SK-N-SH (cell line): ENCODE measurements at regions not wholly inside any gene's neighbourhood (a gene's known extent, or its start where the extent isn't known, plus 50 kb on each side); places are given as distances from the start of the nearest gene placed in this dataset.

ENCODE experiments used
- CTCF ChIA-PET: fragments of 300-600, 350-600 bp; formaldehyde crosslinking; extraction: SDS; loops from one replicate; lab custom pipeline; 2021; lab: Yijun Ruan, JAX
- POLR2A ChIA-PET: fragments of 350-600 bp; sonication (Branson Sonifier 250); formaldehyde crosslinking; extraction: SDS; loops from one replicate; lab custom pipeline; 2020; ENCODE audit warnings: antibody characterized with exemption, inconsistent platforms; lab: Yijun Ruan, JAX
- DNase-seq: peaks from one replicate; pipeline ENCODE4 v3.0.0; 2012
- H2AFZ ChIP-seq: fragments of 200-600 bp; sonication (generic); 2 replicates; pipeline ENCODE4 v1.8.1; 2016; ENCODE audit warnings: antibody characterized with exemption, mild to moderate bottlenecking, low read depth
- H3F3A ChIP-seq: fragments of 200-600 bp; sonication (generic); replicated peaks from 2 replicates; pipeline ENCODE3; 2016; ENCODE audit warnings: antibody characterized with exemption, mild to moderate bottlenecking; ENCODE audit not compliant: insufficient read depth
- H3K27ac ChIP-seq, 2 experiments: fragments of 200-500 bp in 1 of 2; fragments of 200-600 bp in 1 of 2; sonication (Bioruptor generic) in 1 of 2; sonication (generic), shearing (Covaris generic) in 1 of 2; 2 replicates each; pipeline versions ENCODE4 v1.5.1 to v1.6.1; 2014 to 2016; ENCODE audit warnings: low read depth in 2 of 2, inconsistent platforms in 1 of 2, low read length in 1 of 2, mild to moderate bottlenecking in 1 of 2, mixed read lengths in 1 of 2
- H3K27me3 ChIP-seq: fragments of 200-600 bp; sonication (generic), shearing (Covaris generic); 2 replicates; pipeline ENCODE4 v1.6.1; 2016; ENCODE audit warnings: mixed run types; ENCODE audit not compliant: insufficient read depth
- H3K36me3 ChIP-seq, 2 experiments: fragments of 200-500 bp in 1 of 2; fragments of 200-600 bp in 1 of 2; sonication (Bioruptor generic) in 1 of 2; sonication (generic) in 1 of 2; replicated peaks in 1 of 2; 2 replicates each; pipeline versions ENCODE3 to v1.5.1; 2014 to 2016; ENCODE audit warnings: low read length in 1 of 2, mild to moderate bottlenecking in 1 of 2; ENCODE audit not compliant: insufficient read depth in 2 of 2, control insufficient read depth in 1 of 2
- H3K4me1 ChIP-seq, 2 experiments: fragments of 200-500 bp in 1 of 2; fragments of 200-600 bp in 1 of 2; sonication (Bioruptor generic) in 1 of 2; sonication (generic), shearing (Covaris generic) in 1 of 2; 2 replicates each; pipeline versions ENCODE4 v1.5.1 to v1.6.1; 2014 to 2016; ENCODE audit warnings: low read depth in 1 of 2, low read length in 1 of 2, mixed run types in 1 of 2; ENCODE audit not compliant: insufficient read depth in 2 of 2, control insufficient read depth in 1 of 2
- H3K4me2 ChIP-seq: fragments of 200-600 bp; sonication (generic), shearing (Covaris generic); 2 replicates; pipeline ENCODE4 v1.6.1; 2017; ENCODE audit warnings: mixed run types
- H3K4me3 ChIP-seq, 2 experiments: fragments of 200-500 bp in 1 of 2; fragments of 200-600 bp in 1 of 2; sonication (Bioruptor generic) in 1 of 2; sonication (generic), shearing (Covaris generic) in 1 of 2; 2 replicates each; pipeline versions ENCODE4 v1.5.1 to v1.8.1; 2014 to 2016; ENCODE audit warnings: low read depth in 2 of 2, inconsistent platforms in 1 of 2, low read length in 1 of 2, mild to moderate bottlenecking in 1 of 2, mixed read lengths in 1 of 2, moderate library complexity in 1 of 2
- H3K79me2 ChIP-seq: fragments of 200-600 bp; sonication (generic); 2 replicates; pipeline ENCODE4 v1.8.1; 2017; ENCODE audit warnings: mild to moderate bottlenecking; ENCODE audit not compliant: insufficient read depth
- H3K9ac ChIP-seq: fragments of 200-600 bp; sonication (generic); 2 replicates; pipeline ENCODE4 v1.6.1; 2017; ENCODE audit warnings: mixed run types
- H3K9me2 ChIP-seq: fragments of 200-600 bp; sonication (generic); 2 replicates; pipeline ENCODE4 v1.6.1; 2017; ENCODE audit warnings: mixed run types
- H3K9me3 ChIP-seq: fragments of 200-600 bp; sonication (generic); 2 replicates; pipeline ENCODE4 v1.6.1; 2017; ENCODE audit warnings: mixed run types, mild to moderate bottlenecking, moderate library complexity
- H4K20me1 ChIP-seq: fragments of 200-600 bp; sonication (generic); 2 replicates; pipeline ENCODE4 v1.6.1; 2017; ENCODE audit warnings: mild to moderate bottlenecking, mixed run types; ENCODE audit not compliant: insufficient read depth
- CHD2 ChIP-seq: fragments of 150-350 bp; IDR thresholded peaks from 2 replicates; pipeline ENCODE4 v1.6.1; 2018; ENCODE audit warnings: low read length; ENCODE audit not compliant: partially characterized antibody
- ELF1 ChIP-seq: IDR thresholded peaks from 2 replicates; pipeline ENCODE4 v1.4.0; 2012
- GATA2 ChIP-seq: sonication (generic); formaldehyde crosslinking; IDR thresholded peaks from 2 replicates; pipeline ENCODE4 v1.5.0; 2020; ENCODE audit warnings: mild to moderate bottlenecking, missing genetic modification reagents
- JUND ChIP-seq: IDR thresholded peaks from 2 replicates; pipeline ENCODE4 v1.4.0; 2012
- MEF2A ChIP-seq: IDR thresholded peaks from 2 replicates; pipeline ENCODE4 v1.4.0; 2012; ENCODE audit warnings: low read depth, borderline replicate concordance
- NFIC ChIP-seq: IDR thresholded peaks from 2 replicates; pipeline ENCODE4 v1.4.0; 2012; ENCODE audit warnings: borderline replicate concordance
- RAD21 ChIP-seq: IDR thresholded peaks from 2 replicates; pipeline ENCODE4 v1.6.1; 2012; ENCODE audit warnings: mild to moderate bottlenecking, low read length
- RCOR1 ChIP-seq: fragments of 150-350 bp; IDR thresholded peaks from 2 replicates; pipeline ENCODE4 v1.6.1; 2017; ENCODE audit warnings: antibody characterized with exemption, low read length
- RFX5 ChIP-seq: IDR thresholded peaks from 2 replicates; pipeline ENCODE4 v1.6.1; 2012; ENCODE audit warnings: mild to moderate bottlenecking, improper control_type of control experiment, low read length
- YY1 ChIP-seq: IDR thresholded peaks from 2 replicates; pipeline ENCODE4 v1.4.0; 2012; ENCODE audit warnings: low read depth, mild to moderate bottlenecking
- WGBS: methylation state at CpG from one replicate; pipeline ENCODE4 v1.1.6; 2017; ENCODE audit warnings: low lambda C conversion rate; 5-methylcytosine and 5-hydroxymethylcytosine counted together
- TF ChIP-seq, protein P1 (sequence below): IDR thresholded peaks from 2 replicates; pipeline ENCODE4 v1.4.0; 2012; ENCODE audit warnings: low read depth, borderline replicate concordance
- TF ChIP-seq, protein P2 (sequence below): IDR thresholded peaks from 2 replicates; pipeline ENCODE4 v1.4.0; 2012; ENCODE audit warnings: low read depth, borderline replicate concordance
- TF ChIP-seq, protein P3 (sequence below): IDR thresholded peaks from 2 replicates; pipeline ENCODE4 v1.6.1; 2012; ENCODE audit warnings: mild to moderate bottlenecking, low read depth, low read length, moderate library complexity

DNA sequence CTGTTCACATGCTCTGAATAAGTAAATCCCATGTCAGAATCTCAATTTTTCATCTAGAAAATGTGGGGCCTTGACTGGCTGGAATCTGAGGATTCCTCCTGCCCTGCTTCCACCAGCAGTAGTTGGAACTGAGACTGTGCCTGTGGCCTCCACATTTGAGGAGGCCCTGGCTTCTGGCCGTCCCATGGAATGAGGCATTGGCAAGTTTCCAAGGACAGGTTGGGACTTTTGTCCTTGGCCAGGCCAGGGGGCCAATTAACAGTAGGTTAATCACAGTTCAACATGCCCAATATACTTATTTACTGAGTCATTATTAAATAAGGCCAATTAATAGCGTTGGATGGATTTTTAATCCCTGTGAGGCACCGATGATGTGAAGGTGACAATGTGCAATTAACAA, 50.2 kb upstream of the GABRE start:
- CTCF ChIA-PET = no interaction called here
- no peaks in the 10 kb centered on the region for H3K9me3 ChIP-seq
- TF ChIP-seq RFX5 (no peak), MEF2A (no peak), CHD2 (no peak), GATA2 (CRISPR knock-in tag) (no peak), ELF1 (no peak), YY1 (no peak), NFIC (no peak), RAD21 (no peak), JUND (no peak), RCOR1 (no peak)
- TF ChIP-seq, protein P1, sequence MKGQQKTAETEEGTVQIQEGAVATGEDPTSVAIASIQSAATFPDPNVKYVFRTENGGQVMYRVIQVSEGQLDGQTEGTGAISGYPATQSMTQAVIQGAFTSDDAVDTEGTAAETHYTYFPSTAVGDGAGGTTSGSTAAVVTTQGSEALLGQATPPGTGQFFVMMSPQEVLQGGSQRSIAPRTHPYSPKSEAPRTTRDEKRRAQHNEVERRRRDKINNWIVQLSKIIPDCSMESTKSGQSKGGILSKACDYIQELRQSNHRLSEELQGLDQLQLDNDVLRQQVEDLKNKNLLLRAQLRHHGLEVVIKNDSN = no peak
- TF ChIP-seq, protein P2, sequence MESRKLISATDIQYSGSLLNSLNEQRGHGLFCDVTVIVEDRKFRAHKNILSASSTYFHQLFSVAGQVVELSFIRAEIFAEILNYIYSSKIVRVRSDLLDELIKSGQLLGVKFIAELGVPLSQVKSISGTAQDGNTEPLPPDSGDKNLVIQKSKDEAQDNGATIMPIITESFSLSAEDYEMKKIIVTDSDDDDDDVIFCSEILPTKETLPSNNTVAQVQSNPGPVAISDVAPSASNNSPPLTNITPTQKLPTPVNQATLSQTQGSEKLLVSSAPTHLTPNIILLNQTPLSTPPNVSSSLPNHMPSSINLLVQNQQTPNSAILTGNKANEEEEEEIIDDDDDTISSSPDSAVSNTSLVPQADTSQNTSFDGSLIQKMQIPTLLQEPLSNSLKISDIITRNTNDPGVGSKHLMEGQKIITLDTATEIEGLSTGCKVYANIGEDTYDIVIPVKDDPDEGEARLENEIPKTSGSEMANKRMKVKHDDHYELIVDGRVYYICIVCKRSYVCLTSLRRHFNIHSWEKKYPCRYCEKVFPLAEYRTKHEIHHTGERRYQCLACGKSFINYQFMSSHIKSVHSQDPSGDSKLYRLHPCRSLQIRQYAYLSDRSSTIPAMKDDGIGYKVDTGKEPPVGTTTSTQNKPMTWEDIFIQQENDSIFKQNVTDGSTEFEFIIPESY = no peak
- TF ChIP-seq, protein P3, sequence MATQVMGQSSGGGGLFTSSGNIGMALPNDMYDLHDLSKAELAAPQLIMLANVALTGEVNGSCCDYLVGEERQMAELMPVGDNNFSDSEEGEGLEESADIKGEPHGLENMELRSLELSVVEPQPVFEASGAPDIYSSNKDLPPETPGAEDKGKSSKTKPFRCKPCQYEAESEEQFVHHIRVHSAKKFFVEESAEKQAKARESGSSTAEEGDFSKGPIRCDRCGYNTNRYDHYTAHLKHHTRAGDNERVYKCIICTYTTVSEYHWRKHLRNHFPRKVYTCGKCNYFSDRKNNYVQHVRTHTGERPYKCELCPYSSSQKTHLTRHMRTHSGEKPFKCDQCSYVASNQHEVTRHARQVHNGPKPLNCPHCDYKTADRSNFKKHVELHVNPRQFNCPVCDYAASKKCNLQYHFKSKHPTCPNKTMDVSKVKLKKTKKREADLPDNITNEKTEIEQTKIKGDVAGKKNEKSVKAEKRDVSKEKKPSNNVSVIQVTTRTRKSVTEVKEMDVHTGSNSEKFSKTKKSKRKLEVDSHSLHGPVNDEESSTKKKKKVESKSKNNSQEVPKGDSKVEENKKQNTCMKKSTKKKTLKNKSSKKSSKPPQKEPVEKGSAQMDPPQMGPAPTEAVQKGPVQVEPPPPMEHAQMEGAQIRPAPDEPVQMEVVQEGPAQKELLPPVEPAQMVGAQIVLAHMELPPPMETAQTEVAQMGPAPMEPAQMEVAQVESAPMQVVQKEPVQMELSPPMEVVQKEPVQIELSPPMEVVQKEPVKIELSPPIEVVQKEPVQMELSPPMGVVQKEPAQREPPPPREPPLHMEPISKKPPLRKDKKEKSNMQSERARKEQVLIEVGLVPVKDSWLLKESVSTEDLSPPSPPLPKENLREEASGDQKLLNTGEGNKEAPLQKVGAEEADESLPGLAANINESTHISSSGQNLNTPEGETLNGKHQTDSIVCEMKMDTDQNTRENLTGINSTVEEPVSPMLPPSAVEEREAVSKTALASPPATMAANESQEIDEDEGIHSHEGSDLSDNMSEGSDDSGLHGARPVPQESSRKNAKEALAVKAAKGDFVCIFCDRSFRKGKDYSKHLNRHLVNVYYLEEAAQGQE = no peak
- no peaks in the 10 kb centered on the region for H3K9me2 ChIP-seq
- no peaks in the 10 kb centered on the region for H3K79me2 ChIP-seq
- no peaks in the 10 kb centered on the region for H3K36me3 ChIP-seq
- H3K4me3 ChIP-seq = no peak overlapping the region
- no peak overlapping the region for H3K4me2 ChIP-seq
- H3K27ac ChIP-seq = no peak overlapping the region
- no peaks in the 10 kb centered on the region for H3K4me1 ChIP-seq
- no peak overlapping the region for H2AFZ ChIP-seq
- H3K9ac ChIP-seq = no peak overlapping the region
- H3F3A ChIP-seq = no peaks in the 10 kb centered on the region
- H4K20me1 ChIP-seq = no peaks in the 10 kb centered on the region
- WGBS = 2% methylated on average over 3 of the region's 3 CpGs
- peaks cover 5% of the 10 kb centered on the region; the same call in 1 of the 2 replicates for H3K27me3 ChIP-seq
- no peak for DNase-seq
- POLR2A ChIA-PET = no interaction called here
